HG02623 (cell line): ENCODE measurements at regions not wholly inside any gene's neighbourhood (a gene's known extent, or its start where the extent isn't known, plus 50 kb on each side); places are given as distances from the start of the nearest gene placed in this dataset.

Experiments used
- ATAC-seq: cut with Tn5 transposase; IDR thresholded peaks from one replicate; pipeline ENCODE4 v1.9.1; 2021; ENCODE audit warnings: moderate library complexity; ENCODE audit not compliant: unreplicated experiment

DNA sequence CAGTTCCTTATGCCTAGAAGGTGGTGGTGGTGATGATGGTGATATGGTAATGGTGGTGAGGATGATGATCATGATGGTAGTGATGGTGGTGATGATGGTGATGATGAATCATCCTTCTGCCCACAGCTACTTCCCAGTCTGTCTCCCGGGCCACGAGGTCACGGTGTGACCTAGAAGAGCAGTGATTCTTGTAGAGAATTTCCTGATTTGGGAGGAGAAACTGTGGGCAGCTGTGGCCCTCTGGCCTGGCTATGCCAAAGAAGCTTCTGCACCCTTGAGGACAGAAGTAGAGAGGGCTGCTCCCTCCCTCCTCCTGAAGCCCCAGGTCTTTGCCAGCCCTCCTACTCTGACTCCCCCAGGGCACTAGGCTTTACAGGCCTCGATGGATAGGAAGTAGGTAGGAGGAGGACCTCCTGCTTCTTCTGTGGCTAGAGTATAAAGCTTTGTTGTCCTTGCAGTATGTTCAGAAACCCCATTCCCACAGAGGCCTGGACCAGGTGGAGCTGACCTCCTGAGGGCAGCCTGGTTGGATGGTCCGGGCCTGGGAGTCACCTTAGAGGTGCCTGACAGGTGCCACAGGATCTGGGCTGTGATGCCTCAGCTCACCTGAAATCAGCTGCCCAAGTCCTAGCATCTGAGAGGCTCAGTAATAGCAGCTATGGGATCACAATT is 57.9 kb upstream of the EPAS1 start:
- ATAC-seq, result no peak

- no peak for ATAC-seq
Measured at GRCh38 chr2:46239847-46240181, 57.4 kb upstream of the EPAS1 start.

DNA sequence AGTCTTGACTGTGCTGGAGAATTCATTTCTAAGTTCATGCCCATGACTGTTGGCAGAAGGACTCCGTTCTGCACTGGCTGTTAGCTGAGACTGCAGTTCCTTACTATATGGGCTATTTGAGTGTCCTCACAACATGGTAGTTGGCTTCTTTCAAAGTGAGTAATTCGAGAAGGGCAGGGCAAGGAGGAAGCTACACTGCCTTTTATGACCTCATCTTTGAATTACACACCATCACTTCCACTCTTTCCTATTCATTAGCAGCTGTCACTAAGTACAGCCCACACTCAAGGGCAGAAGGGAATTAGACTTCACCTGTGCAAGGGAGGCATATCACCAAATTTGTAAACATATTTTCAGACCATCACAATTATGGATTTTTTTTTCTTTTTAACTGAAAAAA is 55.9 kb upstream of the EPAS1 start:
- ATAC-seq, result no peak

DNA sequence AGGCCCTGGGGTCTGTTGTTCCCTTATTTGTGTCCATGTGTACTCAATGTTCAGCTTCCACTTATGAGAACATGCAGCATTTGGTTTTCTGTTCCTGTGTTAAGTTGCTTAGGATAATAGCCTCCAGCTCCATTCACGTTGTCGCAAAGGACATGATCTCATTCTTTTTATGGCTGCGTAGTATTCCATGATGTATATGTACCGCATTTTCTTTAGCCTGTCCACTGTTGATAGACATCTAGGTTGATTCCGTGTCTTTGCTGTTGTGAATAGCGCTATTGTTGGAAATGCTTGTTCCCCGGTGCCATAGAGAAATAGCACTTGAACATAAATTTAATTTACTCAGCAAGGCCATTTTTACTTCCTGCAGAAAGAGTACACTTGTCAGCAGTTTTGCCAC is 51.3 kb upstream of the EPAS1 start:
- no peak for ATAC-seq

DNA sequence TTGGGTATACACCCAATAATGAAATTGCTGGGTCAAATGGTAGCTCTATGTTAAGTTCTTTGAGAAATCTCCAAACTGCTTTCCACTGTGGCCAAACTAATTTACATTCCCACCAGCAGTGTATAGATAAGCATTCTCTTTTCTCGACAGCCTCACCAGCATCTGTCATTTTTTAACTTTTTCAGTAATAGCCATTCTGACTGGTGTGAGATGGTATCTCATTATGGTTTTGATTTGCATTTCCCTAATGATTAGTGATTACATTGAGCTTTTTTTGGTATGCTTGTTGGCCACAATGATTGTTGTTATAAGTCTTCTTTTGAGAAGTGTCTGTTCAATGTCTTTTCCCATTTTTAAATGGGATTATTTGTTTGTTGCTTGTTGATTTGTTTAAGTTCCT is 50.4 kb upstream of the EPAS1 start:
- peak; percentile 53 for ATAC-seq
